ENCODE measurements at regions not wholly inside any gene's neighbourhood (a gene's known extent, or its start where the extent isn't known, plus 50 kb on each side); places are given as distances from the start of the nearest gene placed in this dataset.

GRCh38 chr12:124433879-124434278 is 133.5 kb downstream of the NCOR2 start (continued):
- no peak for TF ChIP-seq ZBTB43 (CRISPR knock-in tag; IDR thresholded peaks at IDR 0.05)
- TF ChIP-seq USF1 (CRISPR knock-in tag; IDR thresholded peaks at IDR 0.05), result no peak
- no peak for TF ChIP-seq GABPB1 (CRISPR knock-in tag; IDR thresholded peaks at IDR 0.05)
- TF ChIP-seq GTF2I (CRISPR knock-in tag; conservative IDR thresholded peaks at IDR 0.05), result no peak
- no peak for TF ChIP-seq ARID4B (CRISPR knock-in tag; IDR thresholded peaks at IDR 0.05; ENCODE audit: borderline replicate concordance)
- TF ChIP-seq ZNF219 (CRISPR knock-in tag; IDR thresholded peaks at IDR 0.05; ENCODE audit: borderline replicate concordance), result no peak
- TF ChIP-seq CBFB (CRISPR knock-in tag; IDR thresholded peaks at IDR 0.05; ENCODE audit: low read depth), result no peak
- no peak for TF ChIP-seq FOXP1 (CRISPR knock-in tag; IDR thresholded peaks at IDR 0.05; ENCODE audit: borderline replicate concordance)
- no peak for TF ChIP-seq ZNF281 (CRISPR knock-in tag; IDR thresholded peaks at IDR 0.05)
- no peak for TF ChIP-seq ERG (CRISPR knock-in tag; IDR thresholded peaks at IDR 0.05)
- no peak for TF ChIP-seq RELA (CRISPR knock-in tag; IDR thresholded peaks at IDR 0.05; ENCODE audit: borderline replicate concordance)
- TF ChIP-seq CREB1 (CRISPR knock-in tag; IDR thresholded peaks at IDR 0.05), result no peak
- no peak for TF ChIP-seq ZNF423 (CRISPR knock-in tag; IDR thresholded peaks at IDR 0.05)

- Mint-ChIP-seq H3K27ac (no peak overlapping the region), H3K36me3 (peaks cover 25% of the 10 kb centered on the region), H3K4me1 (peaks cover 21% of the 10 kb centered on the region), H3K4me3 (no peak overlapping the region), H3K9me3 (peaks cover 10% of the 10 kb centered on the region), H3K27me3 (ENCODE audit: low read depth) (no peaks in the 10 kb centered on the region)
- ChIA-PET POLR2A (interaction anchor here (1.2 kb wide), 1 partner anchor 29 kb away, joined by 3 read pairs; no protein-coding TSS in a partner anchor), CTCF (no interaction called here)
- DNase-seq (ENCODE audit: low spot score), result no peak
- no peak for ATAC-seq
- TF ChIP-seq FOXP1 (CRISPR knock-in tag; IDR thresholded peaks at IDR 0.05; ENCODE audit: borderline replicate concordance) (peak; percentile 60; the same call in 1 of the 2 replicates), ATF1 (CRISPR knock-in tag; IDR thresholded peaks at IDR 0.05) (no peak), E2F5 (CRISPR knock-in tag; IDR thresholded peaks at IDR 0.05) (no peak), SOX15 (CRISPR knock-in tag; IDR thresholded peaks at IDR 0.05) (no peak), ZNF138 (CRISPR knock-in tag; conservative IDR thresholded peaks at IDR 0.05) (no peak), JAZF1 (CRISPR knock-in tag; IDR thresholded peaks at IDR 0.05) (no peak), TCF7 (CRISPR knock-in tag; IDR thresholded peaks at IDR 0.05; ENCODE audit: low read depth) (0 out of 2 replicates have a peak, but pooled peaks have one; percentile 49), ZMAT4 (CRISPR knock-in tag; IDR thresholded peaks at IDR 0.05) (no peak), PRRX2 (CRISPR knock-in tag; IDR thresholded peaks at IDR 0.05) (no peak)
These were observed 134.1 kb downstream of the NCOR2 start for GRCh38 chr12:124433147-124433874.

Measured in WTC11 (cell line).